ENCODE measurements at regions not wholly inside any gene's neighbourhood (a gene's known extent, or its start where the extent isn't known, plus 50 kb on each side); places are given as distances from the start of the nearest gene placed in this dataset.
"Not testable (repeated sequence)": the region's sequence is repeated elsewhere in the genome, so short reads cannot be mapped to it uniquely, and the experiment has no call there.

GRCh38 chr1:98164509-98164908 is 243.7 kb upstream of the DPYD start:
- ChIA-PET CTCF (no interaction called here), POLR2A (no interaction called here)

- POLR2A ChIA-PET: no interaction called here
- CTCF ChIA-PET: no interaction called here
These were observed 236.9 kb upstream of the DPYD start for GRCh38 chr1:98157524-98158313.

GRCh38 chr1:98147280-98147679 is 226.4 kb upstream of the DPYD start:
- ChIA-PET POLR2A (no interaction called here), CTCF (no interaction called here)

- ChIA-PET CTCF (no interaction called here), POLR2A (no interaction called here)
These were observed 224.8 kb upstream of the DPYD start for GRCh38 chr1:98145655-98146054.

- ChIA-PET POLR2A (no interaction called here), CTCF (no interaction called here)
These were observed 222.6 kb upstream of the DPYD start for GRCh38 chr1:98143403-98143802.

- POLR2A ChIA-PET: no interaction called here
- CTCF ChIA-PET: no interaction called here
These were observed 212.3 kb upstream of the DPYD start for GRCh38 chr1:98133131-98133530.

- POLR2A ChIA-PET: no interaction called here
- CTCF ChIA-PET: no interaction called here
These were observed 209.6 kb upstream of the DPYD start for GRCh38 chr1:98130408-98130807.

GRCh38 chr1:98129491-98129890 is 208.7 kb upstream of the DPYD start:
- ChIA-PET POLR2A (no interaction called here), CTCF (no interaction called here)

GRCh38 chr1:98126740-98127139 is 205.9 kb upstream of the DPYD start:
- POLR2A ChIA-PET: no interaction called here
- CTCF ChIA-PET: no interaction called here

- ChIA-PET POLR2A (no interaction called here), CTCF (no interaction called here)
These were observed 200.8 kb upstream of the DPYD start for GRCh38 chr1:98121646-98122045.

GRCh38 chr1:98119796-98120195 is 199.0 kb upstream of the DPYD start:
- ChIA-PET CTCF (no interaction called here), POLR2A (no interaction called here)

GRCh38 chr1:98113811-98114210 is 193.0 kb upstream of the DPYD start:
- ChIA-PET CTCF (no interaction called here), POLR2A (no interaction called here)

- ChIA-PET CTCF (no interaction called here), POLR2A (no interaction called here)
These were observed 191.8 kb upstream of the DPYD start for GRCh38 chr1:98112626-98113025.

- ChIA-PET CTCF (no interaction called here), POLR2A (no interaction called here)
These were observed 189.8 kb upstream of the DPYD start for GRCh38 chr1:98110674-98111073.

GRCh38 chr1:98108378-98108777 is 187.5 kb upstream of the DPYD start:
- POLR2A ChIA-PET, CTCF ChIA-PET: not testable (repeated sequence)

- POLR2A ChIA-PET: no interaction called here
- CTCF ChIA-PET: no interaction called here
These were observed 186.4 kb upstream of the DPYD start for GRCh38 chr1:98107256-98107655.

GRCh38 chr1:98104289-98104688 is 183.5 kb upstream of the DPYD start:
- ChIA-PET CTCF (no interaction called here), POLR2A (no interaction called here)

- CTCF ChIA-PET: no interaction called here
- POLR2A ChIA-PET: no interaction called here
These were observed 182.9 kb upstream of the DPYD start for GRCh38 chr1:98103617-98104285.

- CTCF ChIA-PET: no interaction called here
- POLR2A ChIA-PET: no interaction called here
These were observed 181.7 kb upstream of the DPYD start for GRCh38 chr1:98102345-98103030.

GRCh38 chr1:98101364-98101763 is 180.5 kb upstream of the DPYD start:
- ChIA-PET CTCF (no interaction called here), POLR2A (no interaction called here)

GRCh38 chr1:98099501-98099900 is 178.7 kb upstream of the DPYD start:
- POLR2A ChIA-PET: no interaction called here
- CTCF ChIA-PET: no interaction called here

- ChIA-PET POLR2A (no interaction called here), CTCF (no interaction called here)
These were observed 177.6 kb upstream of the DPYD start for GRCh38 chr1:98098473-98098872.

All from activated CD8-positive, alpha-beta memory T cell treated with anti-CD3 and anti-CD28 coated beads for 36 hours (primary cell).